ENCODE measurements at regions not wholly inside any gene's neighbourhood (a gene's known extent, or its start where the extent isn't known, plus 50 kb on each side); places are given as distances from the start of the nearest gene placed in this dataset.
A peak's percentile ranks its signal among the peaks of the same experiment; 100 is the strongest.

DNA sequence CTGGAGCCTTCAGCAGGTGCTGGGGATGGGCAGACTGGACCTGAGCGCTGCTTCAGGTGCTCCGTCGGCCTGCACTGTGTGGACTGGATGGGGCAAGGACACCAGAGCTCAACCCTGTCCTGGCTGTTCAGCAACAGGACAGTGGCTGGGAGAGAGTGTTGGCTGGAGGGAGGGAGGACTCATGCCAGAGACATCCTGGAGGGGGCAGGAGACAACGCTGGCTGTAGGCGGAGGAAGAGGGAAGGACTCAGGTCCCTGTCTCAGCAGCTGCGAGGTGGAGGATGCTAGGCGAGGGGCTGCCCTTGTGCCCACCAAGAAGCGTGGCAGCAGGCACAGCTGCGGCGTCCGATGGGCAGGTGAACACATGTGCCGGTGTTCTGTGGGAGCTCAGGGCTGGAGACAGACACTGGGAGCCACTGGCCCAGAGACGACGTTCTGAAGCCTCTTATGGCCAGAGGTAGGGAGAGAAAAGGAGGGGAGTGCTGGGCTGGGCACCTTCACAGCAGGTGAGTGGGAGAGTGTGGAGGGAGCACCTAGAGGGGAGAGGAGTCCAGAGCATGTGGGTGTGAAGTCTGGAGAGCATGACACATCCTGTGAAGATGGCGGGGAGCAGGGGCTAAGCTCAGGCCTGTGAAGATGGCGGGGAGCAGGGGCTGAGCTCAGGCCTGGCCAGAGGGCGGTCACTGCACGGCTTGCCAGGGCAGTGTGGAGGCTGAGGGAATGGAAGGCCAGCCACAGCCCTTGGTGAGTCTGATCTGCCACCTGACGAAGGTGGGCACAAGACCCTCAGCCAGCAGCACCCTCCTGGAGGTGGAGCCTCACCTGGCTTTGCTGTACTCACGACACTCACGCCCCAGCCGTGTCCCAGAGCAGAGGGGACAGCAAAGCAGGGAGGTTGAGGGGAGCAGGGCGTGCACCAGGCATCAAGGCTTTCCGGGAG, 79.1 kb upstream of the FCN1 start:
- POLR2A ChIA-PET: no interaction called here
- FAIRE-seq (no peak), ATAC-seq (no peak; a peak in 1 of 6 replicates), DNase-seq (ENCODE audit: low read depth in 1 of 2, low spot score in 1 of 2) (no peak)
- Histone ChIP-seq H3K27ac (no peak overlapping the region), H3K4me2 (no peak overlapping the region), H3K4me3 (no peak overlapping the region), H3K4me1 (no peaks in the 10 kb centered on the region), H3K9me3 (peaks cover 44% of the 10 kb centered on the region)
- TF ChIP-seq BHLHE40 (IDR thresholded peaks at IDR 0.05; ENCODE audit: low read depth, low read length) (no peak), EHF (CRISPR knock-in tag; IDR thresholded peaks at IDR 0.05) (no peak), HOXB13 (CRISPR knock-in tag; IDR thresholded peaks at IDR 0.05; ENCODE audit: low read depth) (no peak), JUNB (IDR thresholded peaks at IDR 0.05) (no peak), CEBPB (IDR thresholded peaks at IDR 0.05) (no peak), CBX8 (IDR thresholded peaks at IDR 0.05) (no peak), FOXS1 (CRISPR knock-in tag; IDR thresholded peaks at IDR 0.05) (no peak), ZFP36 (IDR thresholded peaks at IDR 0.05; ENCODE audit: borderline replicate concordance, partially characterized antibody) (no peak), HDAC2 (IDR thresholded peaks at IDR 0.05) (no peak), ZNF302 (CRISPR knock-in tag; IDR thresholded peaks at IDR 0.05) (no peak), NR3C1 (IDR thresholded peaks at IDR 0.05) (no peak), KDM1A (IDR thresholded peaks at IDR 0.05; ENCODE audit: low read depth) (no peak), HES2 (IDR thresholded peaks at IDR 0.05) (no peak), HOXB5 (CRISPR knock-in tag; IDR thresholded peaks at IDR 0.05) (no peak), NPAS2 (CRISPR knock-in tag; IDR thresholded peaks at IDR 0.05; ENCODE audit: borderline replicate concordance) (no peak), CTCF (IDR thresholded peaks at IDR 0.05) (no peak)
- TF ChIP-seq, protein P1, sequence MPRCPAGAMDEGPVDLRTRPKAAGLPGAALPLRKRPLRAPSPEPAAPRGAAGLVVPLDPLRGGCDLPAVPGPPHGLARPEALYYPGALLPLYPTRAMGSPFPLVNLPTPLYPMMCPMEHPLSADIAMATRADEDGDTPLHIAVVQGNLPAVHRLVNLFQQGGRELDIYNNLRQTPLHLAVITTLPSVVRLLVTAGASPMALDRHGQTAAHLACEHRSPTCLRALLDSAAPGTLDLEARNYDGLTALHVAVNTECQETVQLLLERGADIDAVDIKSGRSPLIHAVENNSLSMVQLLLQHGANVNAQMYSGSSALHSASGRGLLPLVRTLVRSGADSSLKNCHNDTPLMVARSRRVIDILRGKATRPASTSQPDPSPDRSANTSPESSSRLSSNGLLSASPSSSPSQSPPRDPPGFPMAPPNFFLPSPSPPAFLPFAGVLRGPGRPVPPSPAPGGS (IDR thresholded peaks at IDR 0.05): no peak
- TF ChIP-seq, protein P2, sequence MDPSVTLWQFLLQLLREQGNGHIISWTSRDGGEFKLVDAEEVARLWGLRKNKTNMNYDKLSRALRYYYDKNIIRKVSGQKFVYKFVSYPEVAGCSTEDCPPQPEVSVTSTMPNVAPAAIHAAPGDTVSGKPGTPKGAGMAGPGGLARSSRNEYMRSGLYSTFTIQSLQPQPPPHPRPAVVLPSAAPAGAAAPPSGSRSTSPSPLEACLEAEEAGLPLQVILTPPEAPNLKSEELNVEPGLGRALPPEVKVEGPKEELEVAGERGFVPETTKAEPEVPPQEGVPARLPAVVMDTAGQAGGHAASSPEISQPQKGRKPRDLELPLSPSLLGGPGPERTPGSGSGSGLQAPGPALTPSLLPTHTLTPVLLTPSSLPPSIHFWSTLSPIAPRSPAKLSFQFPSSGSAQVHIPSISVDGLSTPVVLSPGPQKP (IDR thresholded peaks at IDR 0.05; ENCODE audit: low read depth, low read length): no peak
- TF ChIP-seq, protein P3, sequence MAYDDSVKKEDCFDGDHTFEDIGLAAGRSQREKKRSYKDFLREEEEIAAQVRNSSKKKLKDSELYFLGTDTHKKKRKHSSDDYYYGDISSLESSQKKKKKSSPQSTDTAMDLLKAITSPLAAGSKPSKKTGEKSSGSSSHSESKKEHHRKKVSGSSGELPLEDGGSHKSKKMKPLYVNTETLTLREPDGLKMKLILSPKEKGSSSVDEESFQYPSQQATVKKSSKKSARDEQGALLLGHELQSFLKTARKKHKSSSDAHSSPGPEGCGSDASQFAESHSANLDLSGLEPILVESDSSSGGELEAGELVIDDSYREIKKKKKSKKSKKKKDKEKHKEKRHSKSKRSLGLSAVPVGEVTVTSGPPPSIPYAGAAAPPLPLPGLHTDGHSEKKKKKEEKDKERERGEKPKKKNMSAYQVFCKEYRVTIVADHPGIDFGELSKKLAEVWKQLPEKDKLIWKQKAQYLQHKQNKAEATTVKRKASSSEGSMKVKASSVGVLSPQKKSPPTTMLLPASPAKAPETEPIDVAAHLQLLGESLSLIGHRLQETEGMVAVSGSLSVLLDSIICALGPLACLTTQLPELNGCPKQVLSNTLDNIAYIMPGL (CRISPR knock-in tag; IDR thresholded peaks at IDR 0.05; ENCODE audit: borderline replicate concordance): no peak
- CTCF ChIA-PET: no interaction called here
- WGBS (ENCODE audit: missing lambda C conversion rate): 21% methylated on average over 21 of the region's 24 CpGs

DNA sequence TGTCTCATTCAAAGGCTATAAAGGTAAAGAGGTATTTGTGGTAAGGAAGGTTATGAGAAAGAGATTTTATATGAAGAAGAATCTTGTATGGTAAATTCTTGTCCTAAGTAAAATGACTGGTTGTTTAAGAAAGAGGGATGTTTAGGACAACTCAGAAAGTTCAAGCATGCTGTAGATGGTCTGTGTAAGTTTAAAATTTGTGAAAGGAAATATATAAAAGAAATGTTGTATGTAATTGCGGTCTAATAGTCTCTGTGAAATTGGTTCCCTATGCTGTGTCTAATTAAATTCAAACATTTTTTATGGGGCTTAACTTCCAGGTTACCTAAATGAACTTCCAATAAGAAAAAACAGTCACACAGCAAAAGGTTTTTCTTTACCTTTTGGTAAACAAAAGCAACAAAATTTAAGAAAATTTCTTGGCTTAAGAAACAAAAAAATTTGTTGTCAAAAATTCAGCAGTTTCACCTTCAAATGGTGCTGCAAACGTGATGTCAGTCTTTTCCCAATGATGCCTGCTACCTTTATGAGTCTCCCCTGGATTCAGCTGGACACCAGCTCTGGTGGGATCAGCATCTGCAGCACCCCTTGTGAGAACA, 83.0 kb upstream of the FCN1 start:
- no peak for FAIRE-seq
- CTCF ChIA-PET: interaction anchor here (2.5 kb wide), 1 partner anchor 412 kb away, joined by 7 read pairs; no protein-coding TSS in a partner anchor
- H3K4me2 ChIP-seq: no peak overlapping the region
- POLR2A ChIA-PET: no interaction called here
- no peak overlapping the region for H3K4me3 ChIP-seq
- peak in 1 of 2 experiments; percentile 11 for DNase-seq (ENCODE audit: low read depth in 1 of 2, low spot score in 1 of 2)
- TF ChIP-seq CTCF (IDR thresholded peaks at IDR 0.05): no peak
- peak; percentile 91 for TF ChIP-seq ZFP36 (IDR thresholded peaks at IDR 0.05; ENCODE audit: borderline replicate concordance, partially characterized antibody)
- no peak overlapping the region for H3K27ac ChIP-seq
- no peaks in the 10 kb centered on the region for H3K4me1 ChIP-seq
- 20% methylated on average over 2 of the region's 2 CpGs for WGBS (ENCODE audit: missing lambda C conversion rate)
- no peak for ATAC-seq
- H3K9me3 ChIP-seq: peaks cover 52% of the 10 kb centered on the region

All from A549 (cell line).